HUES6 (cell line): ENCODE measurements at regions not wholly inside any gene's neighbourhood (a gene's known extent, or its start where the extent isn't known, plus 50 kb on each side); places are given as distances from the start of the nearest gene placed in this dataset.

Experiments used
- H3K27ac ChIP-seq: 2 replicates; pipeline ENCODE4 v1.7.0; 2013; ENCODE audit warnings: low read depth, mild to moderate bottlenecking, low read length, inconsistent platforms
- H3K27me3 ChIP-seq: 2 replicates; pipeline ENCODE4 v1.6.1; 2013; ENCODE audit warnings: low read length; ENCODE audit not compliant: control insufficient read depth, insufficient read depth
- H3K36me3 ChIP-seq: 2 replicates; pipeline ENCODE4 v1.6.1; 2013; ENCODE audit warnings: low read length; ENCODE audit not compliant: control insufficient read depth, insufficient read depth
- H3K4me1 ChIP-seq: 2 replicates; pipeline ENCODE4 v1.6.1; 2013; ENCODE audit warnings: low read length; ENCODE audit not compliant: control insufficient read depth, insufficient read depth
- H3K4me3 ChIP-seq: 2 replicates; pipeline ENCODE4 v1.5.1; 2013; ENCODE audit warnings: low read depth, low read length
- H3K9ac ChIP-seq: one replicate; pipeline ENCODE4 v1.6.1; 2013; ENCODE audit warnings: mild to moderate bottlenecking, low read length
- H3K9me3 ChIP-seq: 2 replicates; pipeline ENCODE4 v1.6.1; 2013; ENCODE audit warnings: low read depth, low read length; ENCODE audit not compliant: control insufficient read depth, insufficient read depth

GRCh38 chr7:86961686-86962085 lies 97.8 kb downstream of the ELAPOR2 start:
- Histone ChIP-seq H3K9ac (no peak overlapping the region), H3K4me3 (no peak overlapping the region), H3K9me3 (peaks cover 9% of the 10 kb centered on the region), H3K36me3 (peaks cover 11% of the 10 kb centered on the region), H3K4me1 (peaks cover 35% of the 10 kb centered on the region), H3K27ac (no peak overlapping the region), H3K27me3 (no peaks in the 10 kb centered on the region)

- Histone ChIP-seq H3K9ac (no peak overlapping the region), H3K27ac (no peak overlapping the region), H3K4me1 (peaks cover 13% of the 10 kb centered on the region), H3K4me3 (no peak overlapping the region), H3K36me3 (peaks cover 11% of the 10 kb centered on the region), H3K27me3 (no peaks in the 10 kb centered on the region), H3K9me3 (peaks cover 9% of the 10 kb centered on the region)
Measured at GRCh38 chr7:86958380-86958779, 101.1 kb downstream of the ELAPOR2 start.

- H3K27ac ChIP-seq = no peak overlapping the region
- H3K36me3 ChIP-seq = peaks cover 9% of the 10 kb centered on the region
- H3K27me3 ChIP-seq = no peaks in the 10 kb centered on the region
- peaks cover 9% of the 10 kb centered on the region for H3K9me3 ChIP-seq
- no peak overlapping the region for H3K4me3 ChIP-seq
- H3K4me1 ChIP-seq = peaks cover 11% of the 10 kb centered on the region
- no peak overlapping the region for H3K9ac ChIP-seq
Measured at GRCh38 chr7:86956567-86956966, 102.9 kb downstream of the ELAPOR2 start.

GRCh38 chr7:86955895-86956503 lies 103.5 kb downstream of the ELAPOR2 start:
- H3K9ac ChIP-seq = no peak overlapping the region
- no peak overlapping the region for H3K27ac ChIP-seq
- H3K9me3 ChIP-seq = peaks cover 9% of the 10 kb centered on the region
- H3K4me3 ChIP-seq = no peak overlapping the region
- peaks cover 8% of the 10 kb centered on the region for H3K36me3 ChIP-seq
- H3K27me3 ChIP-seq = no peaks in the 10 kb centered on the region
- H3K4me1 ChIP-seq = peaks cover 11% of the 10 kb centered on the region

- Histone ChIP-seq H3K27me3 (no peaks in the 10 kb centered on the region), H3K9me3 (peaks cover 9% of the 10 kb centered on the region), H3K4me3 (no peak overlapping the region), H3K9ac (no peak overlapping the region), H3K27ac (no peak overlapping the region), H3K36me3 (peaks cover 8% of the 10 kb centered on the region), H3K4me1 (peaks cover 11% of the 10 kb centered on the region)
Measured at GRCh38 chr7:86954971-86955370, 104.5 kb downstream of the ELAPOR2 start.

- H3K9me3 ChIP-seq = no peaks in the 10 kb centered on the region
- H3K27ac ChIP-seq = no peak overlapping the region
- H3K36me3 ChIP-seq = peaks cover 2% of the 10 kb centered on the region; the same call in 1 of the 2 replicates
- H3K4me3 ChIP-seq = no peak overlapping the region
- H3K9ac ChIP-seq = no peak overlapping the region
- no peaks in the 10 kb centered on the region for H3K27me3 ChIP-seq
- H3K4me1 ChIP-seq = peaks cover 22% of the 10 kb centered on the region
Measured at GRCh38 chr7:86953653-86954336, 105.7 kb downstream of the ELAPOR2 start.

GRCh38 chr7:86953219-86953618 lies 106.2 kb downstream of the ELAPOR2 start:
- Histone ChIP-seq H3K9me3 (no peaks in the 10 kb centered on the region), H3K9ac (no peak overlapping the region), H3K4me1 (peaks cover 28% of the 10 kb centered on the region), H3K4me3 (no peak overlapping the region), H3K36me3 (no peaks in the 10 kb centered on the region), H3K27ac (no peak overlapping the region), H3K27me3 (no peaks in the 10 kb centered on the region)

GRCh38 chr7:86951895-86952294 lies 107.6 kb downstream of the ELAPOR2 start:
- H3K9ac ChIP-seq = no peak overlapping the region
- H3K9me3 ChIP-seq = no peaks in the 10 kb centered on the region
- no peak overlapping the region for H3K4me3 ChIP-seq
- no peak overlapping the region for H3K27ac ChIP-seq
- peaks cover 38% of the 10 kb centered on the region for H3K4me1 ChIP-seq
- no peaks in the 10 kb centered on the region for H3K36me3 ChIP-seq
- no peaks in the 10 kb centered on the region for H3K27me3 ChIP-seq

- Histone ChIP-seq H3K27me3 (no peaks in the 10 kb centered on the region), H3K27ac (no peak overlapping the region), H3K9ac (no peak overlapping the region), H3K9me3 (no peaks in the 10 kb centered on the region), H3K4me1 (peaks cover 33% of the 10 kb centered on the region), H3K4me3 (no peak overlapping the region), H3K36me3 (no peaks in the 10 kb centered on the region)
Measured at GRCh38 chr7:86950944-86951343, 108.5 kb downstream of the ELAPOR2 start.

GRCh38 chr7:86950360-86950759 lies 109.1 kb downstream of the ELAPOR2 start:
- no peak overlapping the region for H3K27ac ChIP-seq
- no peaks in the 10 kb centered on the region for H3K36me3 ChIP-seq
- no peak overlapping the region for H3K9ac ChIP-seq
- H3K9me3 ChIP-seq = no peaks in the 10 kb centered on the region
- no peak overlapping the region for H3K4me3 ChIP-seq
- H3K27me3 ChIP-seq = no peaks in the 10 kb centered on the region
- peaks cover 33% of the 10 kb centered on the region for H3K4me1 ChIP-seq

- no peaks in the 10 kb centered on the region for H3K9me3 ChIP-seq
- peaks cover 33% of the 10 kb centered on the region for H3K4me1 ChIP-seq
- 0 out of 2 replicates have a peak, but pooled peaks cover 2% of the 10 kb centered on the region for H3K36me3 ChIP-seq
- no peaks in the 10 kb centered on the region for H3K27me3 ChIP-seq
- no peak overlapping the region for H3K9ac ChIP-seq
- no peak overlapping the region for H3K4me3 ChIP-seq
- H3K27ac ChIP-seq = peak overlapping the region; percentile 46; the same call in 1 of the 2 replicates
Measured at GRCh38 chr7:86949779-86950260, 109.6 kb downstream of the ELAPOR2 start.
